Neural progenitor cell (in vitro differentiated cells): ENCODE measurements at regions not wholly inside any gene's neighbourhood (a gene's known extent, or its start where the extent isn't known, plus 50 kb on each side); places are given as distances from the start of the nearest gene placed in this dataset.
A peak's percentile ranks its signal among the peaks of the same experiment; 100 is the strongest.
"Not testable (repeated sequence)": the region's sequence is repeated elsewhere in the genome, so short reads cannot be mapped to it uniquely, and the experiment has no call there.

ENCODE experiments used
- DNase-seq: peaks from one replicate; pipeline ENCODE4 v3.0.0-alpha.2; 2016; ENCODE audit warnings: low spot score
- H2AFZ ChIP-seq: fragments of 200-600 bp; sonication (generic); replicated peaks from 2 replicates; pipeline ENCODE4 v1.6.1; 2016; ENCODE audit warnings: antibody characterized with exemption
- H3F3A ChIP-seq: fragments of 200-600 bp; sonication (generic); 2 replicates; pipeline ENCODE4 v1.6.1; 2016; ENCODE audit warnings: antibody characterized with exemption, low read depth
- H3K27ac ChIP-seq: fragments of 200-600 bp; sonication (generic); 2 replicates; pipeline ENCODE4 v1.5.1; 2016; ENCODE audit warnings: mild to moderate bottlenecking
- H3K27me3 ChIP-seq: fragments of 200-600 bp; sonication (generic); 2 replicates; pipeline ENCODE4 v1.6.1; 2016; ENCODE audit warnings: mild to moderate bottlenecking, moderate library complexity
- H3K36me3 ChIP-seq: fragments of 200-600 bp; sonication (generic); 2 replicates; pipeline ENCODE4 v1.5.1; 2016
- H3K4me1 ChIP-seq: fragments of 200-600 bp; sonication (generic); 2 replicates; pipeline ENCODE4 v1.6.1; 2016; ENCODE audit warnings: mixed run types
- H3K4me2 ChIP-seq: fragments of 200-600 bp; sonication (generic); 2 replicates; pipeline ENCODE4 v1.6.1; 2016
- H3K4me3 ChIP-seq: fragments of 200-600 bp; sonication (generic); 2 replicates; pipeline ENCODE4 v1.5.1; 2016
- H3K79me2 ChIP-seq: fragments of 200-600 bp; sonication (generic); 2 replicates; pipeline ENCODE4 v1.6.1; 2016; ENCODE audit warnings: low read depth
- H3K9ac ChIP-seq: fragments of 200-600 bp; sonication (generic); 2 replicates; pipeline ENCODE4 v1.6.1; 2016
- H3K9me3 ChIP-seq: fragments of 200-600 bp; sonication (generic); 2 replicates; pipeline ENCODE4 v1.5.1; 2016; ENCODE audit warnings: low read depth
- H4K20me1 ChIP-seq: fragments of 200-600 bp; sonication (generic); 2 replicates; pipeline ENCODE4 v1.6.1; 2016; ENCODE audit warnings: low read depth
- H3K27ac Mint-ChIP-seq: 3 replicates; pipeline ENCODE4 v1.8.0; 2021; ENCODE audit warnings: mixed read lengths
- H3K27me3 Mint-ChIP-seq: 2 replicates; pipeline ENCODE4 v1.8.0; 2022; ENCODE audit warnings: low read depth, mild to moderate bottlenecking, inconsistent platforms, moderate library complexity, mixed read lengths; ENCODE audit not compliant: insufficient read depth
- H3K36me3 Mint-ChIP-seq: 3 replicates; pipeline ENCODE4 v1.8.0; 2021; ENCODE audit warnings: mixed read lengths
- H3K4me1 Mint-ChIP-seq: 3 replicates; pipeline ENCODE4 v1.8.0; 2021; ENCODE audit warnings: mixed read lengths
- H3K4me3 Mint-ChIP-seq: 3 replicates; pipeline ENCODE4 v1.8.0; 2021; ENCODE audit warnings: mild to moderate bottlenecking, moderate library complexity, mixed read lengths
- H3K9me3 Mint-ChIP-seq: 3 replicates; pipeline ENCODE4 v1.8.0; 2020; ENCODE audit warnings: mixed read lengths
- CTCF ChIP-seq: fragments of 200-600 bp; sonication (generic); IDR thresholded peaks from 2 replicates; pipeline ENCODE4 v1.5.1; 2017; ENCODE audit warnings: antibody characterized with exemption, mild to moderate bottlenecking
- EZH2 ChIP-seq: fragments of 200-600 bp; sonication (generic); IDR thresholded peaks from 2 replicates; pipeline ENCODE4 v1.6.1; 2017; ENCODE audit warnings: antibody characterized with exemption, mild to moderate bottlenecking, moderate library complexity
- EZH2phosphoT487 ChIP-seq: fragments of 200-600 bp; sonication (generic); IDR thresholded peaks from 2 replicates; pipeline ENCODE4 v1.6.1; 2017; ENCODE audit warnings: antibody characterized with exemption

GRCh38 chr14:43786066-43786762, 720.9 kb downstream of the FSCB start:
- no peaks in the 10 kb centered on the region for H3K36me3 Mint-ChIP-seq
- H4K20me1 ChIP-seq = no peaks in the 10 kb centered on the region
- H3K27me3 ChIP-seq = no peaks in the 10 kb centered on the region
- DNase-seq = no peak
- H3K27ac Mint-ChIP-seq = no peak overlapping the region
- H3K9me3 Mint-ChIP-seq = no peaks in the 10 kb centered on the region
- H2AFZ ChIP-seq = peak overlapping the region; percentile 54
- no peak overlapping the region for H3K4me3 Mint-ChIP-seq
- H3K4me3 ChIP-seq = no peak overlapping the region
- H3K4me1 ChIP-seq = no peaks in the 10 kb centered on the region
- H3K36me3 ChIP-seq = no peaks in the 10 kb centered on the region
- no peak overlapping the region for H3K27ac ChIP-seq
- no peaks in the 10 kb centered on the region for H3K4me1 Mint-ChIP-seq
- TF ChIP-seq EZH2 = no peak
- TF ChIP-seq EZH2phosphoT487 = no peak
- no peak for TF ChIP-seq CTCF
- H3F3A ChIP-seq = no peaks in the 10 kb centered on the region
- no peaks in the 10 kb centered on the region for H3K9me3 ChIP-seq
- no peaks in the 10 kb centered on the region for H3K27me3 Mint-ChIP-seq
- H3K79me2 ChIP-seq = no peaks in the 10 kb centered on the region
- H3K9ac ChIP-seq = no peak overlapping the region
- no peak overlapping the region for H3K4me2 ChIP-seq

- not testable (repeated sequence) for H3K27ac ChIP-seq, H3K4me3 Mint-ChIP-seq, H3K79me2 ChIP-seq, H4K20me1 ChIP-seq, H3K27me3 Mint-ChIP-seq, H3K9me3 Mint-ChIP-seq, H2AFZ ChIP-seq, H3K4me1 ChIP-seq, H3K4me1 Mint-ChIP-seq, H3K9ac ChIP-seq, H3K9me3 ChIP-seq, DNase-seq, H3K27me3 ChIP-seq, H3K36me3 Mint-ChIP-seq, H3K4me2 ChIP-seq, H3K36me3 ChIP-seq, H3K27ac Mint-ChIP-seq, H3K4me3 ChIP-seq, H3F3A ChIP-seq
These were observed 722.7 kb downstream of the FSCB start for GRCh38 chr14:43784432-43784831.

- Histone ChIP-seq H3F3A (no peaks in the 10 kb centered on the region), H3K9ac (no peak overlapping the region), H3K27ac (no peak overlapping the region), H2AFZ (no peak overlapping the region), H3K79me2 (no peaks in the 10 kb centered on the region), H3K4me2 (no peak overlapping the region), H3K4me1 (no peaks in the 10 kb centered on the region), H3K36me3 (no peaks in the 10 kb centered on the region), H3K9me3 (no peaks in the 10 kb centered on the region), H3K27me3 (no peaks in the 10 kb centered on the region), H3K4me3 (no peak overlapping the region), H4K20me1 (no peaks in the 10 kb centered on the region)
- Mint-ChIP-seq H3K4me1 (no peaks in the 10 kb centered on the region), H3K27me3 (peaks cover 4% of the 10 kb centered on the region), H3K4me3 (no peak overlapping the region), H3K36me3 (no peaks in the 10 kb centered on the region), H3K27ac (no peak overlapping the region), H3K9me3 (peaks cover 4% of the 10 kb centered on the region)
- no peak for TF ChIP-seq EZH2
- no peak for TF ChIP-seq CTCF
- no peak for TF ChIP-seq EZH2phosphoT487
- DNase-seq = no peak
These were observed 728.0 kb downstream of the FSCB start for GRCh38 chr14:43778937-43779639.

- Histone ChIP-seq H3K9me3 (no peaks in the 10 kb centered on the region), H3F3A (no peaks in the 10 kb centered on the region), H3K36me3 (no peaks in the 10 kb centered on the region), H3K79me2 (no peaks in the 10 kb centered on the region), H3K27me3 (no peaks in the 10 kb centered on the region), H3K27ac (no peak overlapping the region), H3K4me2 (no peak overlapping the region), H2AFZ (no peak overlapping the region), H3K9ac (no peak overlapping the region), H3K4me1 (no peaks in the 10 kb centered on the region), H3K4me3 (no peak overlapping the region), H4K20me1 (no peaks in the 10 kb centered on the region)
- TF ChIP-seq CTCF = no peak
- no peak for TF ChIP-seq EZH2
- no peak for TF ChIP-seq EZH2phosphoT487
- DNase-seq = no peak
- Mint-ChIP-seq H3K27me3 (peaks cover 4% of the 10 kb centered on the region), H3K27ac (no peak overlapping the region), H3K4me1 (no peaks in the 10 kb centered on the region), H3K36me3 (no peaks in the 10 kb centered on the region), H3K4me3 (no peak overlapping the region), H3K9me3 (peaks cover 4% of the 10 kb centered on the region)
These were observed 728.5 kb downstream of the FSCB start for GRCh38 chr14:43778570-43778936.
